Stimulated activated CD4-positive, alpha-beta T cell treated with anti-CD3 and anti-CD28 coated beads, Interleukin-15, amount 100 ng/mL, for 48 hours (primary cell): ENCODE measurements at regions not wholly inside any gene's neighbourhood (a gene's known extent, or its start where the extent isn't known, plus 50 kb on each side); places are given as distances from the start of the nearest gene placed in this dataset.
"Not testable (repeated sequence)": the region's sequence is repeated elsewhere in the genome, so short reads cannot be mapped to it uniquely, and the experiment has no call there.

Experiments
- DNase-seq, 2 donors: peaks; one replicate each; pipeline ENCODE4 v3.0.0-alpha.2; 2020; ENCODE audit warnings: low read depth in 2 of 2

DNA sequence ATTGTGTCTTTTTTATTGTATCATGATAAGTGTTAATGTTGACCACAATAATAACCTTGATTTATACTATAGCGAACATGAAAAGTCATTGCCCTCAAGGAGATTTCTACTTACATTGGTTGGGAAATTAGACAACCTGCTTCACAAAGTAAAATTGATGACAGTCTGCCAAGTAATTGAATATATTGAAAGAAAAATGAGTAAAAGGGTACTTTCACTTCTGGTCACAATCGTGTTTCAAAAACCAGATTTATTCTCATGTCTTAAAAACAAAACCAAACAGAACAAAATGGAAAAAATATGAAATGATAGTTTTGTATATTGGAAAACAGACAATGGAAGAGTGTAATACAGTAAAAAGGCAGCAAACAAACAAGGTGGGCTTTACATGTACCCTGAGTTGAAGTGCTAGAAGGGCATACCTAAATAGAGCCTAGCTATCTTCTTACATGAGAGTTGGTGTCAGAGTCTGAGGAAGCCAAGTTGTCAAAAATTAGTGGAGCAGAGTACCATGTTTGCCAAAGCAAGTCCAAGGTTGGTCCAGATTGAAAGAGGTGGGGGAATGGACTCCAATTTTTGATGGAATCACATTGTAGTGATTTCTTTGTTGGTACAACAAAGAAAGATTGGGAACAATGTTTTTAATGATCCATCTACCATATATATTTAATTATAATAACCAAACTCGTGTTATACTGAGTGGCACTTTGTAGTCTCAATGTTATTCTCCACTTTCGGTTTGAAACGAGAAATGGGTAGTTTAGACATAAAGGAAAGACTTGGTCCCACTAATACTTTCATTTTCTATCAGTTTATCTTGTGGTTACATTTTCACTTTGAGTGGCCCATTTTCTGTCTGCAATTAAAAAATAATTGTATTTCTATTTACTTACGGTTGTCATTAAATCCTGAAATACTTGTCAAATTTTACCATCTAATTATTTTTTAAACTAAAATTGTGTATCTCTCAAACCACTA lies 775.6 kb downstream of the STIM2 start:
- no peak for DNase-seq

- DNase-seq = no peak
These were observed 777.7 kb downstream of the STIM2 start for GRCh38 chr4:27638163-27638915.

DNA sequence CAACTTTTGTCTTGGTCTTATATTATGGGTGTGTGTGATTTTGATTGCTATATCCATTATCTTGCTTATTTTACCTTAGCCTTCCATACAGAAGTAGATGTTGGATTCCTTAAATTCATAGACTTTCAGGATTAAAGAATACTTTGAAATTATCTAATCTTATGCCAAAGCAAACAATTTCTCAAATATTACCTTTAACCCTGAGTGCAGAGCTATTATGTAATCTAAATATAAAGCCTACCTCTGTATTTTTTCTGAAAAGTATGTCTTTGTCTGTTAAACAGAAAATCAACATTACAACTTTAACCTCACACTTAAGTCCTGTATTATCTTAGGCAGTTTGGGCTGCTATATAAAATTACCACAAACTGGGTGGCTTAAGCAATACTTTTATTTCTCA lies 782.5 kb downstream of the STIM2 start:
- DNase-seq = no peak

DNA sequence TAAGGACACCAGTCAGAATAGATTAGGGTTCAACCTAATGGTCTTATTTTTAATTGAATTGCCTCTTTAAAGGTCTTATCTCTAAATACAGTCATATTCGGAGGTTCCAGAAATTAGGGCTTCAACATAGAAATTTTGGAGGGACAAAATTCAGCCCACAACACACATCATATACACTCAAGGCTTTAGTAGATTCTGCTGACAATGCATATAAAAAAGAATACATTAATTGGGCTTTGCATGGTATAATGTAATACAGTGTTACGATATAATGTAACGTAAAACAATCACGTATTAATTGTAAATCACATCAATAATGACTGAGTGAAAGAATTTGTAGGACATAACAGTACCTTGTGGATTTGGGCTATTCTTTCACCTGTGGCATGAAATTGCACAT lies 787.8 kb downstream of the STIM2 start:
- DNase-seq = no peak

- no peak for DNase-seq
These were observed 801.8 kb downstream of the STIM2 start for GRCh38 chr4:27662426-27662825.

DNA sequence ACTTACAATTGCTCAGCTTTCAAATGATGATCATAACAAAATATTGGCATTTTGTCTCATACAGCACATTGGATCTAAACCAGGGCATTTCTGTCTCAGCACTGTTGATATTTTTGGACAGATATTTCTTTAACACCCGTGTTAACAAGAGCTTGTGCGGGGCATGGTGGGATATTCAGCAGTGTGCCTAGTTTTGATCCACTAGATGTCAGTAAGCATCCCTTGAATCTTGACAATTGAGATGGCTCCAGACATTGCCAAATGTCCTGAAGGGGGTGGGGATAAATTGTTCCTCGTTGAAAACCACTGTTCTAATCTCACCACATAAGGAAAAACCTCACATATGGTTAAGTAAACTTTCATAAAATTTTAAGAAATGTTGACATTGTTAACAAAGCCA lies 806.3 kb downstream of the STIM2 start:
- DNase-seq = no peak

GRCh38 chr4:27668001-27668400 lies 807.4 kb downstream of the STIM2 start:
- no peak for DNase-seq

GRCh38 chr4:27678027-27678426 lies 817.4 kb downstream of the STIM2 start:
- no peak for DNase-seq

- DNase-seq = peak in 1 of 2 donors; percentile 6
These were observed 824.0 kb downstream of the STIM2 start for GRCh38 chr4:27684610-27685011.

DNA sequence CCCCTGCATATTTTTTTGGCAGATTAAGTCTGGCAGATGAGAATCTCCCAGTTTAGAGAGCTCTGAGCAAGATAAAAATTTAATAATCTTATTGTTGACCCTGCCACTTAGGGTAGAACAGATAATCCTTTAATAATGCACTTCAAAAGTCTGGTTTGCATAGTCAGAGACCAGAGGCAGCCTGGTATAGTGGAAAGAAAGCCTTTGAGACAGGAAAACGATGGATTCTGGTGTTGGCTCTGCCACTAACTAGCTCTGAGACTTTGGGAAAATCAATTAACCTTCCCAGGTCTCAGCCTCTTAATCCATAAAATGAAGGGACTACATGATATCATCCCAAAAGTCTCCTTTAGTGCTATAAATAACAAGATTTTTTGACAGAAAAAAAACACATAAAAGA lies 824.5 kb downstream of the STIM2 start:
- DNase-seq = no peak

DNA sequence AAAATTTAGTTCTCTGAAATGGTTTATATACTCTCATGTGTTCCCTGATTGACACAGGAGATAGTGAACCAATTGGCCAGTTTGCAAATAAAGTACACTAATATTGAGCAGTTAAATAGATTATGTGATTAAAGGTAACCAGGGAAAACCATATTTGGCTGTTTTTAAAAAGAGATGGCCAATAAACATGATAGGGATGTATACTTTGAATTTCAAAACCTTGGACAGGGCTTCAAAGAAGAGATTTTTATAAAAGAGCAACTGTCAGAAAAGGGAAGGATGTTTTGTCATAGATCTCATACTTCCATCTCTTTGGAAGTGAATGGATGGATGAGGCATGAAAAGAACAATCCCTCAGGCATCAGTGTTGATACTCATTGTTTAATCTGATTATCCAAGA lies 825.3 kb downstream of the STIM2 start:
- DNase-seq = no peak

GRCh38 chr4:27692158-27692557 lies 831.5 kb downstream of the STIM2 start:
- no peak for DNase-seq

DNA sequence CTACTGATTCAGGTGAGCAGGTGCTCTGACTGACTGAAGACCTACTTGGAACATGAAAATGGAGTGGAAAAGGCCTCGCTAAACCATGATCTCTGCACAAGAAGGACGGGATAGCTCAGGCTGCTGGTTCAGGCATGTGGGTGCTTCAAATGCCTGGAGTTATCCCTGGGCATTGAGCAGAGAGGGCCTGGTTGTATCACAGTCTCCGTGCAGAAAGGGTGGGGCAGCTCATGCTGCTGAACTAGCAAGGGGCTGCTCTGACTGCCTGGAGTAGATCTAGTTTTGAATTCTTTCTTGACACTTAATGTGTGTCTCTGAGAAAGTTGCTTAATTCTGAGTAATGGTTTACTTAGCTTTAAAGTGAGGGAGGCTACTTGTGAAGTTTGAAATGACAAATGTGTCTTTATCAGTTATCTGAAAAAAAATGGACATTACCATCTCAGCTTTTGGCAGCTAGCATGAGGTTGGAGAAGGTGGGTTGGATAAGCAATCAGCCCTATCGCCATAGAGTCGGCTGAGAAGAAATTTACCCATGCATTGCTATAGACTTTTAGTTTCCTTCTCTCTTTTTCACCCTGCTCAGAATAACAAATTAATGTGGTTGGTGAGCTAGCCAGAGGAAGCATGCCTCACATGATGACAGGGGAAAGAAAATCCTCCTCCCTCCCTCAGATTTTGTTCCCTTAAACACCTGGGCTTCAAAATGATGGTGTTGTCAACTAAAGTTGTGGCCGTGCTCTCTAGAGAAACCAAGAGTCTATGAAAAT lies 832.4 kb downstream of the STIM2 start:
- DNase-seq = no peak

- DNase-seq = not testable (repeated sequence)
These were observed 835.6 kb downstream of the STIM2 start for GRCh38 chr4:27696257-27696656.

GRCh38 chr4:27701606-27702005 lies 841.0 kb downstream of the STIM2 start:
- DNase-seq = no peak

GRCh38 chr4:27702730-27703431 lies 842.2 kb downstream of the STIM2 start:
- DNase-seq = no peak

DNA sequence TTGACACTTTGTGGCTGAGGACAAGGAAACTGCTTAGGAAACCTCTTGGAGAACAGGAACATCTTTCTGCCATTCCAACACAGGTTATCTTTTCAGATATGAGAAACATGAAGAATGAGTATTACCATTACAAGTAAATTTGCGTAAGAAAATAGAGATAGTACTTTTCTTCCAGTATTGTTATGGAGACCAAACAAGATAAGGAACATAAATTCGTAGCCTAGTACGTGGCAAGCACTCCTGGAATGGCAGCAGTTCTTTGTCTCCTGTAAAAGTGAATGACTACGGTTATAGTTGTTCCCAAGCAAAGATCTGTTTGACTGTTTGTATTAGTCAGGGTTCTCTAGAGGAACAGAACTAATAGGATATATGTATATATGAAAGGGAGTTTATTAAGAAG lies 843.1 kb downstream of the STIM2 start:
- DNase-seq = no peak

GRCh38 chr4:27711041-27711440 lies 850.4 kb downstream of the STIM2 start:
- DNase-seq = no peak

DNA sequence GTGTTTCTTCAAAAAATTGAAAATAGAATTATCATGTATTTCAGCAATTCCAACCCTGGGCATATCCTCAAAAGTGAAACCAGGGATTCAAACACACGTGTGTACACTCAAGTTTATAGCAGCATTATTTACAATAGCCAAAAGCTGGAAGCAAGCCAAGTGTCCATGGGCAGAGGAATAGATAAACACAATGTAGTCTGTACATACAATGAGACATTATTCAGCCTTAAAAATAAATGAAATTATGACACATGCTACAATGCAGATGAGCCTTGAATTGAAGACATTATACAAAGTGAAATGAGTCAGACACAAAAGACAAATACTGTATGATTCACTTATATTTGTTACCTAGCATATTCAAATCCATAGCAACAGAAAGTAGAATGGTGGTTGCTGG lies 853.4 kb downstream of the STIM2 start:
- DNase-seq = no peak

GRCh38 chr4:27716693-27717430 lies 856.2 kb downstream of the STIM2 start:
- no peak for DNase-seq

DNA sequence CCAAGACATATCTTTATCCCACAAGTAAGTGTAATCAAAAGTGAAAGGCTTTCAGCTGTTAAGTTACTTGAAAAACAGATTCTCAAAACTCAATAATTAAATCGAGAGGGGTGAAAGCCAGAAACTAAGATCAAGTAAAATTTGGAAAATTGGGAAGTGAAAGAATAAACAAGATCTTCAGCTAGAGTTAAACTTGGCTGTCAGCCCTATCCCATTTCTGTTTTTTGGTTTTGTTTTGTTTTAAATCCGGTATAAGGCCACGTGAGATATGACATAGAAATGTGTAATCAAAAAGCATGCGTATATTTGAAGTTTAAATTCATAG lies 856.8 kb downstream of the STIM2 start:
- no peak for DNase-seq
